GM12874 (cell line): ENCODE measurements at regions not wholly inside any gene's neighbourhood (a gene's known extent, or its start where the extent isn't known, plus 50 kb on each side); places are given as distances from the start of the nearest gene placed in this dataset.

Experiments
- CTCF ChIP-seq: IDR thresholded peaks from 2 replicates; pipeline ENCODE4 v1.5.1; 2011; ENCODE audit warnings: low read depth, mild to moderate bottlenecking, control low read depth, low read length, moderate library complexity; ENCODE audit not compliant: insufficient read depth

- TF ChIP-seq CTCF, result no peak
Observed at GRCh38 chr11:80855426-80855825, 1414.6 kb upstream of the TENM4 start.

GRCh38 chr11:80849253-80849652 lies 1408.4 kb upstream of the TENM4 start:
- no peak for TF ChIP-seq CTCF

GRCh38 chr11:80846979-80847378 lies 1406.1 kb upstream of the TENM4 start:
- no peak for TF ChIP-seq CTCF

DNA sequence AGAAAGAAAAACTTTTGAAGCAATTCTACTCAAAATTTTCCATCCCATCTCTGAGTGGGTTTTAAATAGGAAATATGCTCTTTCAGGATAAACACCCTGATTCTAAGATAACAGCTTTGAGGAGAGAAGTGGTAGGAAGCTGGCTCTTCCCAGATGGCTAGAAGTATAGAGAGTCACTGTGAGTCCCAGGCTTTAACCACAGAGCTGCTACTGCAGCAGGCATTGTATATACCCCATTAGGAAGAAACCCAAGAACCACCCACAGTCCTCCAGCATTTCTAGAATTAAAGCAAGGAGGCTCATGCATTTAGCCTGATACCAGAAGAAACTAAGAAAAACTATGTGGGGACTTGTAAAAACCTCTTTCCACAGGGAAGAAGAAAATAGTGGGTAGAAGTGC lies 1405.6 kb upstream of the TENM4 start:
- TF ChIP-seq CTCF, result no peak

GRCh38 chr11:80844110-80844819 lies 1403.4 kb upstream of the TENM4 start:
- TF ChIP-seq CTCF, result no peak

DNA sequence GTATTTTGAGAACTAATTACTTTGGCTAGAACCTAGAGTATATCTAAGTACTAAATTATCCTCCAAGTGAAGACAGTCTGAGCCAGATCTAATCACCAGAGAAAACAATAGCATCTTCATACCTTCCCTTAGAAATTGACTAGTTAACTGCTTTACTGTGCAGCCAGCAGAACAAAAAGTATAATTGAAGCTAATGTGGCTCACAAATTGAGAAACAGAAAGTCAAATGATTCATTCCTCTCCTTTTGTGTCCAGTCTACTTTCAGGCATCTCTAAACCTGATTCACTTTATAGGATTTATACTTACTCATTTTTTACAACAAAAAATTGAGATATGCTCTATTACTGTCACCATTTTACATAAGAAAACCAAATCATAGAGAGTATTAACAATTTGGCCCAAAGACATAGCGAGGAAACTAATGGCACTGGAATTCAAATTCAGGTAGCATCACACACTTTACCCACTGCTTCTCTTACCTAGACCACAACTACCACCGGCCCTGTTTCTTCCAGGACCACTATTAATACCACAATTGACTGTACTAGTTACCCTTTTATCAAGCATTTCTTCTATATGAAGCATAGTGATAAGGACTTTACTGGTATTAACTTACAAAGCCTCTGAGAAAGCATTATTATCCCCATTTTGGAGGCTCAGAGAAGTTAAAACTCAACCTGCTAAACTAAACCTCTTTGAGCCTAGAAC lies 1402.6 kb upstream of the TENM4 start:
- no peak for TF ChIP-seq CTCF

DNA sequence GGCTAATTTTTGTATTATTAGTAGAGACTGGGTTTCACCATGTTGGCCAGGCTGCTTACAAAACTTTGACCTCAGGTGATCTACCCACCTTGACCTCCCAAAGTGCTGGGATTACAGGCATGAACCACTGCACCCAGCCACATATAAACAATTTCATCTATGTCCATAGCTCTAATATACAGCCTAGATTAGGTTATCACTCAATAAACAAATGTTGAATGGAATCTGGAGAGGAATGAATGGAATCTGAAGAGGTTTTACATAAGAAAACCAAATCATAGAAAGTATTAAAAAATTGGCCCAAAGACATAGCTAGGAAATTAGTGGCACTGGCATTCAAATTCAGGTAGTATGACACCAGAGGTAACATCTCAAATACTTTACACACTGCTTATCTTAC lies 1401.4 kb upstream of the TENM4 start:
- no peak for TF ChIP-seq CTCF
